ENCODE measurements at regions not wholly inside any gene's neighbourhood (a gene's known extent, or its start where the extent isn't known, plus 50 kb on each side); places are given as distances from the start of the nearest gene placed in this dataset.

DNA sequence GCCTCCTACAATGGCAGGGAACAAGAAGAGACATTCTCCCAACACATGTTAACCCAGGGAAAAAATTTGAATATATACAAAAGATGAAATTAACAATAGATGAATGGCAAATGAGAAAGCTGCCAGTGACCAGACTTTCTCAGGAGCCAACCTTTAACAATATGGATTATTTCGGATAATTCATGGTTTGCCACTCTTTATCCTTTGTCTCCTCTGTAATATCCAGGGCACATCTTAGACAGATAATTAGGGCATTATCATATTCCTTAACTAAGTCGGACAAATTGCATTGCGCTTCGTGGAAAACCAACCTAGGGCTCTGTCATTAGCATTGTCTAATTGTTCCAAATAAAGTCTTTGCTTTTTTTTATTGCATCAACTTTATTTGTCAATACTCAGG lies 97.3 kb downstream of the CDCA7 start:
- Histone ChIP-seq H3F3A (ENCODE audit: low read length, unreplicated experiment) (no peaks in the 10 kb centered on the region), H4K20me1 (ENCODE audit: low read length) (no peaks in the 10 kb centered on the region), H3K79me2 (ENCODE audit: low read length) (no peaks in the 10 kb centered on the region), H3K27ac (ENCODE audit: low read length) (no peak overlapping the region), H3K9me3 (ENCODE audit: low read length) (no peaks in the 10 kb centered on the region), H3K36me3 (ENCODE audit: low read depth, low read length) (no peaks in the 10 kb centered on the region), H3K4me3 (ENCODE audit: low read length) (no peak overlapping the region), H3K4me1 (ENCODE audit: insufficient read depth, low read length) (peaks cover 7% of the 10 kb centered on the region; the same call in 1 of the 2 replicates), H3K9me2 (replicated peaks; ENCODE audit: low read length) (no peaks in the 10 kb centered on the region), H3K4me2 (ENCODE audit: low read length) (no peak overlapping the region), H3K9ac (ENCODE audit: low read length) (no peak overlapping the region), H2AFZ (ENCODE audit: low read length) (no peak overlapping the region), H3K27me3 (ENCODE audit: low read length) (no peaks in the 10 kb centered on the region)
- ChIA-PET POLR2A (ENCODE audit: unreplicated experiment) (no interaction called here), CTCF (no interaction called here)
- no peak for DNase-seq
- BruUV-seq (replicated peaks) = no TSS peak
- TF ChIP-seq, protein P1, sequence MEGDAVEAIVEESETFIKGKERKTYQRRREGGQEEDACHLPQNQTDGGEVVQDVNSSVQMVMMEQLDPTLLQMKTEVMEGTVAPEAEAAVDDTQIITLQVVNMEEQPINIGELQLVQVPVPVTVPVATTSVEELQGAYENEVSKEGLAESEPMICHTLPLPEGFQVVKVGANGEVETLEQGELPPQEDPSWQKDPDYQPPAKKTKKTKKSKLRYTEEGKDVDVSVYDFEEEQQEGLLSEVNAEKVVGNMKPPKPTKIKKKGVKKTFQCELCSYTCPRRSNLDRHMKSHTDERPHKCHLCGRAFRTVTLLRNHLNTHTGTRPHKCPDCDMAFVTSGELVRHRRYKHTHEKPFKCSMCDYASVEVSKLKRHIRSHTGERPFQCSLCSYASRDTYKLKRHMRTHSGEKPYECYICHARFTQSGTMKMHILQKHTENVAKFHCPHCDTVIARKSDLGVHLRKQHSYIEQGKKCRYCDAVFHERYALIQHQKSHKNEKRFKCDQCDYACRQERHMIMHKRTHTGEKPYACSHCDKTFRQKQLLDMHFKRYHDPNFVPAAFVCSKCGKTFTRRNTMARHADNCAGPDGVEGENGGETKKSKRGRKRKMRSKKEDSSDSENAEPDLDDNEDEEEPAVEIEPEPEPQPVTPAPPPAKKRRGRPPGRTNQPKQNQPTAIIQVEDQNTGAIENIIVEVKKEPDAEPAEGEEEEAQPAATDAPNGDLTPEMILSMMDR (conservative IDR thresholded peaks at IDR 0.05; ENCODE audit: low read depth, low read length) = no peak
- intact Hi-C loops (cut with micrococcal nuclease) = loop anchor here (5.0 to 10.0 kb wide), 2 partner anchors 103 to 295 kb away; no protein-coding TSS in a partner anchor
- no peak for ATAC-seq

GRCh38 chr2:173452416-173452815 lies 97.7 kb downstream of the CDCA7 start:
- TF ChIP-seq, protein P1 (conservative IDR thresholded peaks at IDR 0.05; ENCODE audit: low read depth, low read length) = no peak
- TF ChIP-seq EZH2phosphoT487 (IDR thresholded peaks at IDR 0.05; ENCODE audit: borderline replicate concordance, low read length) = no peak
- TF ChIP-seq EZH2 (IDR thresholded peaks at IDR 0.05; ENCODE audit: low read length, unreplicated experiment) = no peak
- intact Hi-C loops (cut with micrococcal nuclease) = loop anchor here (5.0 to 10.0 kb wide), 2 partner anchors 102 to 295 kb away; no protein-coding TSS in a partner anchor
- Histone ChIP-seq H3K4me3 (ENCODE audit: low read length) (no peak overlapping the region), H3K79me2 (ENCODE audit: low read length) (no peaks in the 10 kb centered on the region), H3K9me2 (replicated peaks; ENCODE audit: low read length) (no peaks in the 10 kb centered on the region), H3F3A (ENCODE audit: low read length, unreplicated experiment) (no peaks in the 10 kb centered on the region), H3K27me3 (ENCODE audit: low read length) (no peaks in the 10 kb centered on the region), H3K9ac (ENCODE audit: low read length) (no peak overlapping the region), H3K36me3 (ENCODE audit: low read depth, low read length) (no peaks in the 10 kb centered on the region), H4K20me1 (ENCODE audit: low read length) (no peaks in the 10 kb centered on the region), H3K4me1 (ENCODE audit: insufficient read depth, low read length) (peaks cover 7% of the 10 kb centered on the region; the same call in 1 of the 2 replicates), H2AFZ (ENCODE audit: low read length) (no peak overlapping the region), H3K9me3 (ENCODE audit: low read length) (no peaks in the 10 kb centered on the region), H3K27ac (ENCODE audit: low read length) (no peak overlapping the region), H3K4me2 (ENCODE audit: low read length) (no peak overlapping the region)
- BruUV-seq (replicated peaks) = no TSS peak
- ChIA-PET CTCF (no interaction called here), POLR2A (ENCODE audit: unreplicated experiment) (no interaction called here)
- ATAC-seq = no peak
- DNase-seq = no peak

DNA sequence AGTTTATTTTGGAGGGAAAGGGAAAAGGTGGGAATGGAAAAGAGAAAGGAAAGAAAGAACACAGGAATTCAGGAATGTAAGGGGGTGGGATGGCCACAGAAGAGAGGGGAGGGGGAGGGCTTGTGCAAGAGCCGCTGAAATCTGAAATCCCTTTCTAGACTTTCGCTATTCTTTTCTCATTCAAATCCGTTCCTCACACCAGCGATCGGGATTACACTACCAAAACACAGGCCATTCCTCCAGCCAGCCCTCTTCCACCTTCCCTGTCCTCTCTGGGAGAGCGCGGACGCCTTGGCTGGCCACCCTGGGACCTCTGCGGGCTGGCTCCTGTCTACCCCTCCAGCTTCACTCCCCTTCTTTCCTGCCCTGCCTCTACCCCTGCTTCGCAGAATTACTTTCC lies 102.3 kb downstream of the CDCA7 start:
- DNase-seq = no peak
- Histone ChIP-seq H3K4me3 (ENCODE audit: low read length) (no peak overlapping the region), H3K27ac (ENCODE audit: low read length) (no peak overlapping the region), H4K20me1 (ENCODE audit: low read length) (no peaks in the 10 kb centered on the region), H3K27me3 (ENCODE audit: low read length) (no peaks in the 10 kb centered on the region), H3K4me2 (ENCODE audit: low read length) (no peak overlapping the region), H2AFZ (ENCODE audit: low read length) (no peak overlapping the region), H3K9ac (ENCODE audit: low read length) (no peak overlapping the region), H3K4me1 (ENCODE audit: insufficient read depth, low read length) (no peaks in the 10 kb centered on the region), H3K79me2 (ENCODE audit: low read length) (no peaks in the 10 kb centered on the region), H3F3A (ENCODE audit: low read length, unreplicated experiment) (no peaks in the 10 kb centered on the region), H3K36me3 (ENCODE audit: low read depth, low read length) (no peaks in the 10 kb centered on the region), H3K9me2 (replicated peaks; ENCODE audit: low read length) (no peaks in the 10 kb centered on the region), H3K9me3 (ENCODE audit: low read length) (no peaks in the 10 kb centered on the region)
- intact Hi-C loops (cut with micrococcal nuclease) = loop anchor here (10.0 kb wide), 1 partner anchor 98 kb away; no protein-coding TSS in a partner anchor
- BruUV-seq (replicated peaks) = no TSS peak
- ATAC-seq = no peak
- POLR2A ChIA-PET (ENCODE audit: unreplicated experiment) = no interaction called here
- CTCF ChIA-PET = no interaction called here
- no peak for TF ChIP-seq EZH2 (IDR thresholded peaks at IDR 0.05; ENCODE audit: low read length, unreplicated experiment)
- no peak for TF ChIP-seq EZH2phosphoT487 (IDR thresholded peaks at IDR 0.05; ENCODE audit: borderline replicate concordance, low read length)
- TF ChIP-seq, protein P1 (conservative IDR thresholded peaks at IDR 0.05; ENCODE audit: low read depth, low read length) = no peak

Measured in PC-3 (cell line).